Sigmoid colon (tissue), 4 donors: ENCODE measurements at regions not wholly inside any gene's neighbourhood (a gene's known extent, or its start where the extent isn't known, plus 50 kb on each side); places are given as distances from the start of the nearest gene placed in this dataset.

Experiments
- EP300 ChIP-seq, 4 donors: sonication (generic); formaldehyde crosslinking; IDR thresholded peaks; one replicate each; pipeline ENCODE4 v1.6.1; 2017; ENCODE audit warnings: antibody characterized with exemption in 4 of 4
- POLR2A ChIP-seq, 2 donors: fragments of 450-650 bp; IDR thresholded peaks; one replicate each; pipeline ENCODE4 v1.6.1; 2016; ENCODE audit warnings: antibody characterized with exemption in 2 of 2, mild to moderate bottlenecking in 2 of 2, moderate library complexity in 2 of 2
- POLR2AphosphoS5 ChIP-seq, 4 donors: sonication (generic); formaldehyde crosslinking; IDR thresholded peaks; one replicate each; pipeline ENCODE4 v1.6.1; 2017; ENCODE audit warnings: antibody characterized with exemption in 4 of 4
- TF ChIP-seq, protein P1 (sequence below), 4 experiments: fragments of 450-650 bp in 3 of 4; fragments of 200-600 bp in 1 of 4; IDR thresholded peaks; one replicate each; pipeline ENCODE4 v1.5.1; 2016 to 2019; ENCODE audit warnings: antibody characterized with exemption in 4 of 4, mild to moderate bottlenecking in 3 of 4, moderate library complexity in 2 of 4

DNA sequence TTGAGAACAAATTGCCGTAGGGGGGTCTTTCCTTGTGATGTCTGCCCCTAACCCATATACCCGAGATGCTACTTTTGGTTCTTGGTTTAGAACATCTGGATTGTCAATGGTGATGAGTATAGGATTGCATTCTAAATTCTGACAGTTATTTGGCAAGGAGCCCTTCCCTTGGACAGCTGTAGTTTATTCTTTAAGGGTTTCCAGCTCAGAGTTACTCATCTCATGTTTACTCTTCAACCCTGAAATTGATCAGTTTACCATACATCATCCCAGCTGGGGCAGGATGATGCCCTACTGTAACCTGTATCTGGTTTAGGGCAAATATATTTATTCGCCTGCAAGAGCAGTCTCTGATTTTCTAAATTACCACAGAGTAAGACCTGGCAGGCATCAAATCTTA is 85.7 kb upstream of the XCR1 start:
- TF ChIP-seq, protein P1, sequence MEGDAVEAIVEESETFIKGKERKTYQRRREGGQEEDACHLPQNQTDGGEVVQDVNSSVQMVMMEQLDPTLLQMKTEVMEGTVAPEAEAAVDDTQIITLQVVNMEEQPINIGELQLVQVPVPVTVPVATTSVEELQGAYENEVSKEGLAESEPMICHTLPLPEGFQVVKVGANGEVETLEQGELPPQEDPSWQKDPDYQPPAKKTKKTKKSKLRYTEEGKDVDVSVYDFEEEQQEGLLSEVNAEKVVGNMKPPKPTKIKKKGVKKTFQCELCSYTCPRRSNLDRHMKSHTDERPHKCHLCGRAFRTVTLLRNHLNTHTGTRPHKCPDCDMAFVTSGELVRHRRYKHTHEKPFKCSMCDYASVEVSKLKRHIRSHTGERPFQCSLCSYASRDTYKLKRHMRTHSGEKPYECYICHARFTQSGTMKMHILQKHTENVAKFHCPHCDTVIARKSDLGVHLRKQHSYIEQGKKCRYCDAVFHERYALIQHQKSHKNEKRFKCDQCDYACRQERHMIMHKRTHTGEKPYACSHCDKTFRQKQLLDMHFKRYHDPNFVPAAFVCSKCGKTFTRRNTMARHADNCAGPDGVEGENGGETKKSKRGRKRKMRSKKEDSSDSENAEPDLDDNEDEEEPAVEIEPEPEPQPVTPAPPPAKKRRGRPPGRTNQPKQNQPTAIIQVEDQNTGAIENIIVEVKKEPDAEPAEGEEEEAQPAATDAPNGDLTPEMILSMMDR (IDR thresholded peaks at IDR 0.05), result no peak
- TF ChIP-seq POLR2A (IDR thresholded peaks at IDR 0.05), result no peak
- no peak for TF ChIP-seq POLR2AphosphoS5 (IDR thresholded peaks at IDR 0.05)
- TF ChIP-seq EP300 (IDR thresholded peaks at IDR 0.05), result no peak
